ENCODE measurements at regions not wholly inside any gene's neighbourhood (a gene's known extent, or its start where the extent isn't known, plus 50 kb on each side); places are given as distances from the start of the nearest gene placed in this dataset.
"Not testable (repeated sequence)": the region's sequence is repeated elsewhere in the genome, so short reads cannot be mapped to it uniquely, and the experiment has no call there.

GRCh38 chr7:12017046-12017445 is 185.0 kb upstream of the THSD7A start:
- no peaks in the 10 kb centered on the region for H3K36me3 ChIP-seq (ENCODE audit: control insufficient read depth, insufficient read depth, low read length)
- H3K9ac ChIP-seq (ENCODE audit: low read depth, low read length): no peak overlapping the region
- H2BK15ac ChIP-seq (ENCODE audit: low read depth, low read length): no peak overlapping the region
- no peak overlapping the region for H3K4me3 ChIP-seq (ENCODE audit: insufficient read depth, low read depth, low read length)
- no peak overlapping the region for H3K4ac ChIP-seq (ENCODE audit: low read depth, low read length)
- TF ChIP-seq RAD21 (IDR thresholded peaks at IDR 0.05; ENCODE audit: low read length): no peak
- TF ChIP-seq MAFK (IDR thresholded peaks at IDR 0.05; ENCODE audit: low read depth, low read length): peak; percentile 88
- no peak overlapping the region for H4K8ac ChIP-seq (ENCODE audit: low read depth in 2 of 2, low read length in 2 of 2)
- H3K9me1 ChIP-seq (ENCODE audit: insufficient read depth, low read length): no peaks in the 10 kb centered on the region
- no peak overlapping the region for H2AK5ac ChIP-seq (ENCODE audit: low read depth, low read length)
- H3K27ac ChIP-seq (ENCODE audit: insufficient read depth, low read length): no peak overlapping the region
- H3K79me1 ChIP-seq (ENCODE audit: low read depth in 1 of 2, low read length in 2 of 2): no peaks in the 10 kb centered on the region
- H3K56ac ChIP-seq (ENCODE audit: extremely low read depth, insufficient read depth, low read length): no peak overlapping the region
- CTCF ChIA-PET: no interaction called here
- intact Hi-C loops (cut with micrococcal nuclease): no loop called here
- H2BK5ac ChIP-seq (ENCODE audit: low read depth, low read length, poor library complexity, severe bottlenecking): no peak overlapping the region
- no peak overlapping the region for H4K5ac ChIP-seq (ENCODE audit: low read depth, low read length)
- no peak overlapping the region for H4K91ac ChIP-seq (ENCODE audit: insufficient read depth, low read depth, low read length)
- DNase-seq: no peak
- H3K23ac ChIP-seq (ENCODE audit: low read depth, low read length): no peak overlapping the region
- H2AFZ ChIP-seq (replicated peaks; ENCODE audit: low read length, poor library complexity): no peak overlapping the region
- no peak overlapping the region for H3K14ac ChIP-seq (replicated peaks; ENCODE audit: low read depth, low read length)
- no peak overlapping the region for H3K18ac ChIP-seq (ENCODE audit: low read depth, low read length)
- H3K27me3 ChIP-seq (ENCODE audit: control insufficient read depth, insufficient read depth, low read length): no peaks in the 10 kb centered on the region
- dilution Hi-C loops (cut with HindIII; ENCODE audit: low sequenced_read_pairs, unreplicated experiment): no loop called here
- ATAC-seq (ENCODE audit: low read depth): no peak
- in situ Hi-C loops (cut with MboI; ENCODE audit: low sequenced_read_pairs): no loop called here
- H3K9me3 ChIP-seq (ENCODE audit: control insufficient read depth, insufficient read depth, low read length): no peaks in the 10 kb centered on the region
- H3K4me2 ChIP-seq (ENCODE audit: low read depth, low read length): no peak overlapping the region
- H4K20me1 ChIP-seq (ENCODE audit: insufficient read depth, low read length): no peaks in the 10 kb centered on the region
- no peak overlapping the region for H2BK120ac ChIP-seq (ENCODE audit: low read depth, low read length)
- H2AK9ac ChIP-seq (replicated peaks; ENCODE audit: low read depth, low read length, poor library complexity): no peak overlapping the region
- no CpG with 5 or more reads among the region's 1 CpG for WGBS, 2 experiments (ENCODE audit: extremely low coverage in 2 of 2, insufficient read length in 1 of 2)
- BruUV-seq (replicated peaks): no TSS peak
- POLR2A ChIA-PET (ENCODE audit: unreplicated experiment): no interaction called here
- H2BK20ac ChIP-seq (ENCODE audit: low read depth, low read length): no peak overlapping the region
- no peaks in the 10 kb centered on the region for H3K4me1 ChIP-seq (ENCODE audit: control insufficient read depth, insufficient read depth, low read length)

- H3K23ac ChIP-seq (ENCODE audit: low read depth, low read length); intact Hi-C loops (cut with micrococcal nuclease); H3K4me1 ChIP-seq (ENCODE audit: control insufficient read depth, insufficient read depth, low read length); H3K4me3 ChIP-seq (ENCODE audit: insufficient read depth, low read depth, low read length); ATAC-seq (ENCODE audit: low read depth); DNase-seq; in situ Hi-C loops (cut with MboI; ENCODE audit: low sequenced_read_pairs); H3K9me1 ChIP-seq (ENCODE audit: insufficient read depth, low read length); H4K20me1 ChIP-seq (ENCODE audit: insufficient read depth, low read length); H3K9ac ChIP-seq (ENCODE audit: low read depth, low read length); H4K91ac ChIP-seq (ENCODE audit: insufficient read depth, low read depth, low read length); POLR2A ChIA-PET (ENCODE audit: unreplicated experiment); H3K9me3 ChIP-seq (ENCODE audit: control insufficient read depth, insufficient read depth, low read length); H2AK9ac ChIP-seq (replicated peaks; ENCODE audit: low read depth, low read length, poor library complexity); H4K8ac ChIP-seq (ENCODE audit: low read depth in 2 of 2, low read length in 2 of 2); H2AFZ ChIP-seq (replicated peaks; ENCODE audit: low read length, poor library complexity); H3K4ac ChIP-seq (ENCODE audit: low read depth, low read length); H2BK15ac ChIP-seq (ENCODE audit: low read depth, low read length); H3K79me1 ChIP-seq (ENCODE audit: low read depth in 1 of 2, low read length in 2 of 2); H2BK120ac ChIP-seq (ENCODE audit: low read depth, low read length); BruUV-seq (replicated peaks); H3K27me3 ChIP-seq (ENCODE audit: control insufficient read depth, insufficient read depth, low read length); H3K56ac ChIP-seq (ENCODE audit: extremely low read depth, insufficient read depth, low read length); H2BK5ac ChIP-seq (ENCODE audit: low read depth, low read length, poor library complexity, severe bottlenecking); H2AK5ac ChIP-seq (ENCODE audit: low read depth, low read length); H2BK20ac ChIP-seq (ENCODE audit: low read depth, low read length); dilution Hi-C loops (cut with HindIII; ENCODE audit: low sequenced_read_pairs, unreplicated experiment); H3K27ac ChIP-seq (ENCODE audit: insufficient read depth, low read length); H4K5ac ChIP-seq (ENCODE audit: low read depth, low read length); H3K18ac ChIP-seq (ENCODE audit: low read depth, low read length); CTCF ChIA-PET; H3K14ac ChIP-seq (replicated peaks; ENCODE audit: low read depth, low read length); H3K4me2 ChIP-seq (ENCODE audit: low read depth, low read length); H3K36me3 ChIP-seq (ENCODE audit: control insufficient read depth, insufficient read depth, low read length): not testable (repeated sequence)
- no CpG with 5 or more reads among the region's 1 CpG for WGBS, 2 experiments (ENCODE audit: extremely low coverage in 2 of 2, insufficient read length in 1 of 2)
Measured at GRCh38 chr7:12022011-12022410, 189.1 kb upstream of the TMEM106B start.
